Activated CD8-positive, alpha-beta T cell treated with anti-CD3 and anti-CD28 coated beads, Interleukin-2, amount 10 ng/mL, durations not matched to agents 7 days and 5 days (primary cell): ENCODE measurements at regions not wholly inside any gene's neighbourhood (a gene's known extent, or its start where the extent isn't known, plus 50 kb on each side); places are given as distances from the start of the nearest gene placed in this dataset.
"Not testable (repeated sequence)": the region's sequence is repeated elsewhere in the genome, so short reads cannot be mapped to it uniquely, and the experiment has no call there.

ENCODE experiments used
- ATAC-seq: fragments of 150-1000 bp; cut with Tn5 transposase; one replicate; pipeline ENCODE4 v1.10.0; 2021; ENCODE audit warnings: moderate library complexity
- CTCF ChIA-PET: fragments of 350-600 bp; sonication (Branson Sonifier 250); formaldehyde crosslinking; loops from one replicate; lab custom pipeline; 2021; ENCODE audit warnings: antibody characterized with exemption; lab: Charles Lee
- POLR2A ChIA-PET: fragments of 350-600 bp; sonication (Branson Sonifier 250); formaldehyde crosslinking; loops from one replicate; lab custom pipeline; 2021; ENCODE audit warnings: antibody characterized with exemption; lab: Charles Lee
- DNase-seq: peaks from one replicate; pipeline ENCODE4 v3.0.0-alpha.2; 2020
- H3K27ac Mint-ChIP-seq: one replicate; pipeline ENCODE4 v1.8.0; 2021; ENCODE audit warnings: mild to moderate bottlenecking, mixed read lengths
- H3K27me3 Mint-ChIP-seq: one replicate; pipeline ENCODE4 v1.8.0; 2021; ENCODE audit warnings: low read depth, mixed read lengths
- H3K36me3 Mint-ChIP-seq: one replicate; pipeline ENCODE4 v1.8.0; 2021; ENCODE audit warnings: low read depth, mixed read lengths
- H3K4me1 Mint-ChIP-seq: one replicate; pipeline ENCODE4 v1.8.0; 2021; ENCODE audit warnings: low read depth, mixed read lengths
- H3K4me3 Mint-ChIP-seq: one replicate; pipeline ENCODE4 v1.8.0; 2021; ENCODE audit warnings: mild to moderate bottlenecking, mixed read lengths
- H3K9me3 Mint-ChIP-seq: one replicate; pipeline ENCODE4 v1.8.0; 2022; ENCODE audit warnings: mixed read lengths; ENCODE audit not compliant: insufficient read depth

DNA sequence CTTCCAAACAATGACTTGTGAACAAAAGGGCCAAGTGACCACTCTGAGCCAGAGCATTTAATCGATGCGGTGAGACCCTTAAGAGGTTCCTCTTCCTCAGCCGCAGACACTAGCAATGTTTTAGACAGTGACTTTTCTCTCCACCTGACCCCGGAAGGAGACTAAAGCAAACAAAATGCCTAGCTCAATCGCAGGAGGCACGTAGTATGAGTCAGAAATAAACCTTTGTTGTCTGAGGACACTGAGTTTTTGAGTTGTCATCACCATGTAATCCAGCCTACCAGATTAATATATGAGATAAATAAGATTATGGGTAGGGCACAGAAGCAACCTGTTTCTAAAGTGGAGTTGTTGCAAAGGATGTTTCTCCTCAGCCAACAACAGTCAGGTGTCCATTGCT is 326.2 kb upstream of the DUSP10 start:
- Mint-ChIP-seq H3K4me1 (no peaks in the 10 kb centered on the region), H3K36me3 (no peaks in the 10 kb centered on the region), H3K9me3 (peaks cover 6% of the 10 kb centered on the region), H3K27ac (no peak overlapping the region), H3K27me3 (no peaks in the 10 kb centered on the region), H3K4me3 (no peak overlapping the region)
- ChIA-PET CTCF (no interaction called here), POLR2A (no interaction called here)
- DNase-seq: no peak
- ATAC-seq: no peak

DNA sequence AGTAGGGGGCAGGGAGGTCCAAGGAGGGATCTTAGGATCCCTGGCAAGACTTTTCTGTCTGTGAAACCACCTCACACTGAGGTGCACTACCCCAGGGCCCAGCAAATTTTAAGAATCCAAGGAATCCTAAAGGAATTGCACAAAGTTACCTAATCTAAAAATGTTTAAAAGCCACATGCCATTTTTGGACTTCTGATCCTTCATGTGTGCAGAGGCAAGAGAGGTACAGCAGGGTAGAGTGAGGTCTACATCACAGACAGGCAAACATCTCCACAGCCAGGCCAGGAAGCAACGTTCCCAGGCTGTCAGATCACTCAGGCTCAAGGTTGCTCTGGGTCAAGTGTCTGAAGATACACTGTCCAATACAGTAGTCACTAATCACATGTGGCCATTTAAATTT is 324.6 kb upstream of the DUSP10 start:
- no peak overlapping the region for H3K27ac Mint-ChIP-seq
- H3K4me1 Mint-ChIP-seq: no peaks in the 10 kb centered on the region
- CTCF ChIA-PET: no interaction called here

DNA sequence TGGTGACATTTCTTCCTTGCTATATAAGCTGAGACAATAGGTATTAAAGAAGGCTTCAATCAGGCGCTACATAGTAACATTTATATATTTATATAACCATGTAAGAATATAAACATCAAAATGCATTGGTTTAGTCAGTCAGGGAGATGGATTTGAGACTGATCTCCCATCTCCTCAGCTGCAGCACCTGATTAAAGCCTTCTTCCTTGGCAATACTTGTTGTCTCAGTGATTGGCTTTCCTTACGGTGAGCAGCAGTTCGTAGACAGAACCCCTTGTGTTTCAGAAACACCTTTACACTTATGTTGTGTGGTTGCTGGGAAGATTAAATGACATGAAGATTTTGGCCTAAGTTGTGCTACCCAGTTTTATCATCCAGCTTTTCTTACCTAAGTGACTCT is 323.3 kb upstream of the DUSP10 start:
- H3K27ac Mint-ChIP-seq: no peak overlapping the region
- no peaks in the 10 kb centered on the region for H3K27me3 Mint-ChIP-seq
- ChIA-PET POLR2A (no interaction called here), CTCF (no interaction called here)
- H3K36me3 Mint-ChIP-seq: no peaks in the 10 kb centered on the region
- no peak overlapping the region for H3K4me3 Mint-ChIP-seq
- no peak for DNase-seq
- peaks cover 6% of the 10 kb centered on the region for H3K9me3 Mint-ChIP-seq
- ATAC-seq: no peak
- H3K4me1 Mint-ChIP-seq: no peaks in the 10 kb centered on the region

More for the DNA sequence above, 324.6 kb upstream of the DUSP10 start:
- H3K36me3 Mint-ChIP-seq: no peaks in the 10 kb centered on the region
- POLR2A ChIA-PET: no interaction called here
- H3K4me3 Mint-ChIP-seq: no peak overlapping the region
- DNase-seq: no peak
- H3K27me3 Mint-ChIP-seq: no peaks in the 10 kb centered on the region
- peaks cover 6% of the 10 kb centered on the region for H3K9me3 Mint-ChIP-seq
- ATAC-seq: no peak

DNA sequence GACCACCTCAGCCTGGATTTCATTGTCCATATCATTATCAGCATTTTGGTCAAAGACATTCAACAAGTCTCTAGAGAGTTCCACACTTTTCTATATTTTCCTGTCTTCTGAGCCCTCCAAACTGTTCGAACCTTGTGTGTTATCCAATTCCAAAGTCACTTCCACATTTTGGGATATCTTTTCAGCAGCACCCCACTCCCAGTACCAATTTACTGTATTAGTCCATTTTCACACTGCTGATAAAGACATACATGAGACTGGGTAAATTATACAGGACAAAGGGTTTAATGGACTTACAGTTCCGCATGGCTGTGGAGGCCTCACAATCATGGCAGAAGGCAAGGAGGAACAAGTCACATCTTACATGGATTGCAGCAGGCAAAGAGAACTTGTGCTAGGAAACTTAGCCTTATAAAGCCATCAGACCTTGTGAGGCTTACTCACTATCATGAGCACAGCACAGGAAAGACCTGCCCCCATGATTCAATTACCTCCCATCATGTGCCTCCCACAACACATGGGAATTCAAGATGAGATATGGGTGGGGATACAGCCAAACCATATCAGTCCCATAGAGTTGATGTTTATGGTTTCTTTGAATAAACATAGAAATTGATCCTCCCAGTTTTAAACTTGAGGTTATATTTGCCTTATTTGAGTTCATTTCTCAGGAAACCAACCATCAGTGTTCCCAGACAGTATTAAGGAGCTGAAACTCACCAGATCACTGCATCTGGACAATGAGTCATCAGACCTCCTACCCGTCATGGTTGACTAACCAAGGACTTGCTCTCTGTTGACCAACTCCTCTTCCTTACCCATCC is 322.7 kb upstream of the DUSP10 start:
- DNase-seq (no peak), ATAC-seq (no peak)
- ChIA-PET CTCF (no interaction called here), POLR2A (no interaction called here)
- Mint-ChIP-seq H3K27ac (no peak overlapping the region), H3K27me3 (no peaks in the 10 kb centered on the region), H3K36me3 (no peaks in the 10 kb centered on the region), H3K4me3 (no peak overlapping the region), H3K4me1 (no peaks in the 10 kb centered on the region), H3K9me3 (peaks cover 6% of the 10 kb centered on the region)

DNA sequence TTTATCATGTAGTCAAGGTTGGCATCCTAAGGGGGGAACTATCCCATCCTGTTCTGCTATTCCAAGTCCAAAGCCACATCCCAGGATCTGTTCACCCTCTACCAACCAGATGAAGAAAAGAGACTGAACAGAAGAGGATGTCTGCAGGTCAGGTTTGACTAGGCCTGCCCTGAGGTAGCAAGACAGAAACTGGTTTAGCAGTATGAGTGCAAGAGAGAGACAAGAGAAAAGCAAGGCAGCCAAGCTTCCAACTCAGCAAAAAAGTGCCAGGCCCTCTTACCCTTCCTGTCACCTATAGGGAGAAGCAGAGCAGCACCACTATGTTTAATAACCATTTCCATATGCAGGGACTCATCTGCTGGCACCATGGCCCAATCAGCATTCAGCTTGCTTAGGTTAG is 320.8 kb upstream of the DUSP10 start:
- no peaks in the 10 kb centered on the region for H3K27me3 Mint-ChIP-seq
- H3K27ac Mint-ChIP-seq: no peak overlapping the region
- ATAC-seq (no peak), DNase-seq (no peak)
- H3K36me3 Mint-ChIP-seq: no peaks in the 10 kb centered on the region
- H3K4me1 Mint-ChIP-seq: no peaks in the 10 kb centered on the region
- H3K9me3 Mint-ChIP-seq: peaks cover 6% of the 10 kb centered on the region
- ChIA-PET CTCF (interaction anchor here (0.6 kb wide), 1 partner anchor 402 kb away, joined by 4 read pairs; no protein-coding TSS in a partner anchor), POLR2A (no interaction called here)
- no peak overlapping the region for H3K4me3 Mint-ChIP-seq

DNA sequence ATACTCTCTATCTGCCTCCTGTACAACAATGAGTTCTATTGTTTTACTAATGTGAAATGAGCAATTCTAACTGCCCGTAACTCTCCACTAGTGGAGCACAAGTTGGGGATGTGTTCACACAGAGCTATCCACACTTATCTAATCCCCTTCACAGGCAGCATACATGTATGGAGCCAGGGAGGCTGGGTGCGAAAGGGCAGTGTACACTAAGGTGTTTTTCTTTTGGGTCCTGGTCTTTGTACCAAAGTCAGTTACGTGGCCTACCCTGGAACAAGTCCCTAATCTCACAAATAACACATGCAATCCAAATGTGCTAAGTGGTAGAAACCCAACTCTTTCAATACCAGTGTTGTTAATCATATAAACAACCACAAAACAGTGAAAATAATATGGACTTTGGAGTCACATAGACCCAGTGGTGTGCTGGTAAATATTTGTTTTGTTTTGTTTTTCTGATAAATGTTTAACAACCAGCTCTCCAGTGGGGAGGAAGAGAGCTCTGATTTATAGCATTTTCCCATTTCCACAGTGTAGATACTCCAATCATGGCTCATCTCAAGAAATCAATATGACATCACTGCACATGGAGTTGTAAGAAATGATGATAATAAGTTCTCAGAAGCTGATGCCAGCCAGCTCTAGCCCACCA is 319.9 kb upstream of the DUSP10 start:
- POLR2A ChIA-PET: no interaction called here
- Mint-ChIP-seq H3K9me3 (peaks cover 6% of the 10 kb centered on the region), H3K27me3 (no peaks in the 10 kb centered on the region), H3K27ac (no peak overlapping the region), H3K4me1 (no peaks in the 10 kb centered on the region), H3K36me3 (no peaks in the 10 kb centered on the region), H3K4me3 (no peak overlapping the region)
- DNase-seq: no peak
- ATAC-seq: no peak
- CTCF ChIA-PET: no interaction called here

DNA sequence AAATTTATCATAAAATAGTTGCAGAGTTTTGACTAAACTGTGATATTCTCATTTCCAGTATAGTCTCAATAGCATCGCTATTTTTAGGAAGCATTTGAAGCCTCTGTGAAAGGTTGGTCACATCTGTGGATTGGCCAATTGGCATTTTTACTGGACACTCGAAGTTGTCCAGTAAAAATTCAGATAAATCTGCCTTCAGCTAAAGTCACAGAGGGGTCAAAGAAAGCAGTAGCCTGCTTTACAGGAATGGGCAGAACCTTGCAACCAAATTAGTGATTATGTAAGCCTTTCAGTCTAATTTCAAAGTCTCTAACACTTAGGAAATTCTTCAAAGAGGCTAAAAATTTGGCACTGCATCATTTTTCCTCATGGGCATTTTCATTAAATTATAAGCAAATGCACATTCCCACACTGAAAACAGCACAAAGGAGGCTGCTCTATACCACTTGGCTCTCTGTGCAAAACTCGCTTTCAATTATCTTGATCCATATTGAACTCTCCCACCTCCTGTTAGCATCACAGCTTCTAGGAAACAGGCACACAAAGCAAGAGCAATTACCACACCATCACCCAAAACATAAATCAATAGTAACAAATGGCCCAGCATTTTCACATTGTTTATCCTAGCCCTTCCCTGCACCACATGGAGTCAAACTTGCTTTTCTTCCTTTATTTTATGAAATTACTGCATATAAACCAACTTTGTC is 318.5 kb upstream of the DUSP10 start:
- H3K27ac Mint-ChIP-seq: no peak overlapping the region
- no peaks in the 10 kb centered on the region for H3K27me3 Mint-ChIP-seq
- CTCF ChIA-PET: no interaction called here
- H3K4me1 Mint-ChIP-seq: no peaks in the 10 kb centered on the region
- peaks cover 6% of the 10 kb centered on the region for H3K9me3 Mint-ChIP-seq
- no peak for ATAC-seq
- no peak for DNase-seq
- no peak overlapping the region for H3K4me3 Mint-ChIP-seq
- POLR2A ChIA-PET: no interaction called here
- no peaks in the 10 kb centered on the region for H3K36me3 Mint-ChIP-seq

DNA sequence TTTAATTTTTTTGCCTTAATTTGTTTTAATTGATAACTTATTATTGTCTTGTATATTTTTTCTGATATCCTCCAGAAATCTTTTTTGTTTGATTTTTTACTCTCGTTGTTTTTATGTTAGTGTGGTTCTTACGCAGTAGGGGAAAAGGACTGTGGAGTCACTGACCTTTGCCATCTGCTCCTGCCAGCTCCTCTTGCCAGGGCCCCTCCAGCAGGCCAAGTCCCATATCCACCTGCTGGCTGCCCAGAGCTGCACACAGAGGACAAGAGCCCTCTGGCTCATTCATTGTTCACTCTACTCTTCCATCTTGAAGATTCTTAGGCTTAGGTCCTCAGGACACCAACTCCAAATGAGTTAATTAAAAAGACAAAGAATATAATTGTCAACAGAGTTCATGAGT is 316.4 kb upstream of the DUSP10 start:
- Mint-ChIP-seq H3K4me3 (no peak overlapping the region), H3K36me3 (no peaks in the 10 kb centered on the region), H3K27me3 (no peaks in the 10 kb centered on the region), H3K9me3 (no peaks in the 10 kb centered on the region), H3K27ac (no peak overlapping the region), H3K4me1 (no peaks in the 10 kb centered on the region)
- ATAC-seq: no peak
- no peak for DNase-seq
- ChIA-PET CTCF (no interaction called here), POLR2A (no interaction called here)

DNA sequence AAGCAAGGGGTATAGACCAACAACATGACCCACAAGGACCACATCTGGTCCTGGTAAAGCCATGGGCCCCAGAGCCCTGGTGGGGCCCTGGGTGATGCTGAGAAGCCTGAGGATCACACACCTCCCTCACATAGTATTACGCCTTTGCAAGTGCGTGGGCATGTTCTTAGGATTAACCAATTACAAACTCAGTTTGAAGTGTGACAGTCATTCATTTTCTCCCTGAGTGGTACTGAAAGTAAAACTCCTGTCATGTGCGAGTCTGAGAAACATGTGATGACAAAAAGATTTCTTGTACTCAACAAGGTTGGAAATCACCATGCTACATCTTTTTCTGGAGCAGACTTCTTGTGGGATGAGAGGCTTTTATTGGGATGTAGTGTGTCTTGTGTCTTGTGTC is 315.3 kb upstream of the DUSP10 start:
- Mint-ChIP-seq H3K27ac (no peak overlapping the region), H3K36me3 (no peaks in the 10 kb centered on the region), H3K9me3 (no peaks in the 10 kb centered on the region), H3K27me3 (no peaks in the 10 kb centered on the region), H3K4me3 (no peak overlapping the region), H3K4me1 (no peaks in the 10 kb centered on the region)
- no peak for DNase-seq
- CTCF ChIA-PET: no interaction called here
- POLR2A ChIA-PET: no interaction called here
- ATAC-seq: no peak

DNA sequence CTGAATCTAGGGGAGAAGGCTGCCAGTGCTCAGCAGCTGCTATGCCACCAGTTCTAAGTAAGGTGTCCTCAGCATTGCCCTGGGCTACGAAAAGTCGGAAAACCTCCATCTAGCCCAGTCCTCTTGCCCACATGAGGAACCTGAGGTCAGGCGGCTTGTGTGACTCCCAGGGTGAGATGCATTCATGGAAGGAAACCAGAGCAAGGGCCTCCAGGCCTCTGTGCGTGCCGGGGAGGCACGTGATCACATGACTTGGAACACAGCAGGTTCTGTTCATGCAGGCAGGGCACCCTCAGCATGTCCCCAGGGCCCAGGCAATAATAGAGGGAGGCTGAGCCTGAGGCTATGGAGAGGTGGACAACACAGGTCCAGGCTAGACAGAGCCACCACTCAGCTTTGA is 312.5 kb upstream of the DUSP10 start:
- ChIA-PET POLR2A (no interaction called here), CTCF (no interaction called here)
- peaks cover 2% of the 10 kb centered on the region for H3K27me3 Mint-ChIP-seq
- H3K9me3 Mint-ChIP-seq: no peaks in the 10 kb centered on the region
- no peak overlapping the region for H3K27ac Mint-ChIP-seq
- no peak for ATAC-seq
- no peak for DNase-seq
- H3K36me3 Mint-ChIP-seq: no peaks in the 10 kb centered on the region
- H3K4me1 Mint-ChIP-seq: peaks cover 2% of the 10 kb centered on the region
- no peak overlapping the region for H3K4me3 Mint-ChIP-seq

DNA sequence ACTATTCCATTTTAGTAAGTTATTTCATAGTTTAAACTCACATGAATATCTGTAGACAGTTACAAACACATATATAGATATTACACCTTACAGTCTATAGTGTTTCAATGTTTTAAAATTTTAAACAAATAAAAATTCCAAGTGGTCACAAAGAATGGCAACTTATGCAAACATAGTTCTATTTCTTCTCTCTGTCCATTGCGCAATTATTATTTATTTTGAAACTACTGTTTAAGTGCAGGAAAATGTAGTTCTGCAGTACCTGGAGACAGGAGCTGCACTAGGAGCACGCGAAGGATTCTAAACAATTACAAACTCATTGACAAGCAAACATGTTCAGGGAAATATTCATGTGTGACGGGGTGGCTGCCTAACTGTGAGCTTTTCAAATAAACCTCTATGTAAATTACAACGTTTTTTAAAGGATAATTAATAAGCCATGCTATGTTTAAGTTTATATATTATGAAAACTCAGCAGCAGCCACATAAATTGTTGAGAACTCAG is 312.0 kb upstream of the DUSP10 start:
- peaks cover 5% of the 10 kb centered on the region for H3K4me1 Mint-ChIP-seq
- no peak overlapping the region for H3K27ac Mint-ChIP-seq
- no peak overlapping the region for H3K4me3 Mint-ChIP-seq
- POLR2A ChIA-PET: no interaction called here
- DNase-seq: no peak
- peaks cover 2% of the 10 kb centered on the region for H3K27me3 Mint-ChIP-seq
- CTCF ChIA-PET: interaction anchor here (1.2 kb wide), 1 partner anchor 37 kb away, joined by 3 read pairs; no protein-coding TSS in a partner anchor
- H3K36me3 Mint-ChIP-seq: no peaks in the 10 kb centered on the region
- H3K9me3 Mint-ChIP-seq: no peaks in the 10 kb centered on the region
- ATAC-seq: no peak

DNA sequence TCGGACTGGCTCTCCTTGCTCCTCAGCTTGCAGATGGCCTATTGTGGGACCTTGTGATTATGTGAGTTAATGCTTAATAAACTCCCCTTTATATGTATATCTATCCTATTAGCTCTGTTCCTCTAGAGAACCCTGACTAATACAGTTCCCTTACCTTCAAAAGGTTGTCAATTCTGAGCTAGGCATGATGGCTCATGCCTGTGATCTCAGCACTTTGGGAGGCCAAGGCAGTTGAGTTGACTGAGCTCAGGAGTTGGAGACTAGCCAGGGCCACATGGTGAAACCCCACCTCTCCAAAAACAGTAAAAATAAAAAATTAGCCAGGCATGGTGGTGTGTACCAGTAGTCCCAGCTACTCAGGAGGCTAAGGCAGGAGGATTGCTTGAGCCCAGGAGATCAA is 309.4 kb upstream of the DUSP10 start:
- H3K27ac Mint-ChIP-seq, H3K27me3 Mint-ChIP-seq, H3K9me3 Mint-ChIP-seq, POLR2A ChIA-PET, H3K4me3 Mint-ChIP-seq, DNase-seq, ATAC-seq, H3K36me3 Mint-ChIP-seq, CTCF ChIA-PET: not testable (repeated sequence)
- peaks cover 17% of the 10 kb centered on the region for H3K4me1 Mint-ChIP-seq
